ENCODE measurements at regions not wholly inside any gene's neighbourhood (a gene's known extent, or its start where the extent isn't known, plus 50 kb on each side); places are given as distances from the start of the nearest gene placed in this dataset.

DNA sequence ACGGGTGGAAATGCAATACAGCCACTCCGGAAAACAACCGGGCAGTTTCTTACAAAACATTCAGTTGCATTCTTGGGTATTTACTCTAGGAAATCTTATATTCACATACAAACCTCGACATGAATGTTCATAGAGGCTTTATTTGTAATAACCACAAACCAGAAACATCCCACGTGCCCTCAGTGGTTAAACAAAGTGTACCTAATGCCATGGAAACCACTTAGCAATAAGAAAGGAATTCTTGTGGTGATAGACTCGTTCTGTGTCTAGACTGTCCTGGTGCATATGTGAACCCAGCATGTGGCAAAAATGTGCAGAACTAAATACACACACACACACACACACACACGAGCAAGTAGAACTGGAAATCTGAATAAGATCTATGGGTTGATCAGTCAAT, 1073.3 kb downstream of the TBC1D22A start:
- TF ChIP-seq, protein P1, sequence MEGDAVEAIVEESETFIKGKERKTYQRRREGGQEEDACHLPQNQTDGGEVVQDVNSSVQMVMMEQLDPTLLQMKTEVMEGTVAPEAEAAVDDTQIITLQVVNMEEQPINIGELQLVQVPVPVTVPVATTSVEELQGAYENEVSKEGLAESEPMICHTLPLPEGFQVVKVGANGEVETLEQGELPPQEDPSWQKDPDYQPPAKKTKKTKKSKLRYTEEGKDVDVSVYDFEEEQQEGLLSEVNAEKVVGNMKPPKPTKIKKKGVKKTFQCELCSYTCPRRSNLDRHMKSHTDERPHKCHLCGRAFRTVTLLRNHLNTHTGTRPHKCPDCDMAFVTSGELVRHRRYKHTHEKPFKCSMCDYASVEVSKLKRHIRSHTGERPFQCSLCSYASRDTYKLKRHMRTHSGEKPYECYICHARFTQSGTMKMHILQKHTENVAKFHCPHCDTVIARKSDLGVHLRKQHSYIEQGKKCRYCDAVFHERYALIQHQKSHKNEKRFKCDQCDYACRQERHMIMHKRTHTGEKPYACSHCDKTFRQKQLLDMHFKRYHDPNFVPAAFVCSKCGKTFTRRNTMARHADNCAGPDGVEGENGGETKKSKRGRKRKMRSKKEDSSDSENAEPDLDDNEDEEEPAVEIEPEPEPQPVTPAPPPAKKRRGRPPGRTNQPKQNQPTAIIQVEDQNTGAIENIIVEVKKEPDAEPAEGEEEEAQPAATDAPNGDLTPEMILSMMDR (conservative IDR thresholded peaks at IDR 0.05; ENCODE audit: low read depth, low read length) = no peak
- TF ChIP-seq EZH2phosphoT487 (IDR thresholded peaks at IDR 0.05; ENCODE audit: borderline replicate concordance, low read length) = no peak

Data from PC-3 (cell line).